ENCODE measurements at regions not wholly inside any gene's neighbourhood (a gene's known extent, or its start where the extent isn't known, plus 50 kb on each side); places are given as distances from the start of the nearest gene placed in this dataset.

- Histone ChIP-seq H3K4me3 (no peak overlapping the region), H3K27me3 (no peaks in the 10 kb centered on the region), H3K4me1 (no peaks in the 10 kb centered on the region), H3K36me3 (no peaks in the 10 kb centered on the region), H3K9me3 (no peaks in the 10 kb centered on the region), H3K27ac (no peak overlapping the region)
- TF ChIP-seq POLR2AphosphoS5 (IDR thresholded peaks at IDR 0.05; ENCODE audit: insufficient read depth in 1 of 2, low read depth in 1 of 2) (no peak), POLR2A (IDR thresholded peaks at IDR 0.05) (no peak), CTCF (IDR thresholded peaks at IDR 0.05) (no peak)
- intact Hi-C loops (cut with DNase I), result no loop called here
- DNase-seq (ENCODE audit: extremely low spot score in 2 of 2), result no peak
Measured at GRCh38 chr16:87074641-87075318, 242.4 kb downstream of the C16orf95 start.

- H3K27ac ChIP-seq, result no peak overlapping the region
- no peak for DNase-seq (ENCODE audit: extremely low spot score in 2 of 2)
- TF ChIP-seq POLR2AphosphoS5 (IDR thresholded peaks at IDR 0.05; ENCODE audit: insufficient read depth in 1 of 2, low read depth in 1 of 2), result no peak
- no peak for TF ChIP-seq CTCF (IDR thresholded peaks at IDR 0.05)
- no peak for TF ChIP-seq POLR2A (IDR thresholded peaks at IDR 0.05)
- intact Hi-C loops (cut with DNase I), result no loop called here
- no peaks in the 10 kb centered on the region for H3K36me3 ChIP-seq
- H3K4me1 ChIP-seq, result no peaks in the 10 kb centered on the region
- no peak overlapping the region for H3K4me3 ChIP-seq
- no peaks in the 10 kb centered on the region for H3K9me3 ChIP-seq
- no peaks in the 10 kb centered on the region for H3K27me3 ChIP-seq
Measured at GRCh38 chr16:87075319-87075860, 241.8 kb downstream of the C16orf95 start.

GRCh38 chr16:87076331-87076949 is 240.8 kb downstream of the C16orf95 start:
- Histone ChIP-seq H3K27me3 (no peaks in the 10 kb centered on the region), H3K4me3 (no peak overlapping the region), H3K4me1 (no peaks in the 10 kb centered on the region), H3K27ac (no peak overlapping the region), H3K36me3 (no peaks in the 10 kb centered on the region), H3K9me3 (peaks cover 4% of the 10 kb centered on the region)
- intact Hi-C loops (cut with DNase I), result no loop called here
- DNase-seq (ENCODE audit: extremely low spot score in 2 of 2), result no peak
- TF ChIP-seq CTCF (IDR thresholded peaks at IDR 0.05) (no peak), POLR2A (IDR thresholded peaks at IDR 0.05) (no peak), POLR2AphosphoS5 (IDR thresholded peaks at IDR 0.05; ENCODE audit: insufficient read depth in 1 of 2, low read depth in 1 of 2) (no peak)

- H3K9me3 ChIP-seq, result peaks cover 4% of the 10 kb centered on the region
- TF ChIP-seq POLR2AphosphoS5 (IDR thresholded peaks at IDR 0.05; ENCODE audit: insufficient read depth in 1 of 2, low read depth in 1 of 2) (no peak), POLR2A (IDR thresholded peaks at IDR 0.05) (no peak), CTCF (IDR thresholded peaks at IDR 0.05) (no peak)
- no peak overlapping the region for H3K27ac ChIP-seq
- H3K36me3 ChIP-seq, result no peaks in the 10 kb centered on the region
- DNase-seq (ENCODE audit: extremely low spot score in 2 of 2), result no peak
- no peaks in the 10 kb centered on the region for H3K27me3 ChIP-seq
- no peak overlapping the region for H3K4me3 ChIP-seq
- intact Hi-C loops (cut with DNase I), result no loop called here
- no peaks in the 10 kb centered on the region for H3K4me1 ChIP-seq
Measured at GRCh38 chr16:87076950-87077749, 240.0 kb downstream of the C16orf95 start.

Measured in vagina (tissue), 2 donors.